Neuronal stem cell (in vitro differentiated cells): ENCODE measurements at regions not wholly inside any gene's neighbourhood (a gene's known extent, or its start where the extent isn't known, plus 50 kb on each side); places are given as distances from the start of the nearest gene placed in this dataset.

Source experiments
- DNase-seq: peaks from one replicate; pipeline ENCODE4 v3.0.0-alpha.2; 2013; ENCODE audit warnings: low spot score
- H2AFZ ChIP-seq: one replicate; pipeline ENCODE4 v1.6.1; 2013; ENCODE audit warnings: mild to moderate bottlenecking, low read length, inconsistent platforms
- H2AK5ac ChIP-seq: 2 replicates; pipeline ENCODE4 v1.6.1; 2013; ENCODE audit warnings: low read depth, mild to moderate bottlenecking, inconsistent platforms, low read length, moderate library complexity, mixed read lengths
- H2BK120ac ChIP-seq: 2 replicates; pipeline ENCODE4 v1.6.1; 2013; ENCODE audit warnings: low read depth, mild to moderate bottlenecking, inconsistent platforms, low read length, moderate library complexity, mixed read lengths
- H2BK12ac ChIP-seq: one replicate; pipeline ENCODE4 v1.6.1; 2013; ENCODE audit warnings: low read length, inconsistent platforms
- H2BK15ac ChIP-seq: 2 replicates; pipeline ENCODE4 v1.6.1; 2013; ENCODE audit warnings: mild to moderate bottlenecking, low read length, inconsistent platforms, mixed read lengths
- H2BK5ac ChIP-seq: one replicate; pipeline ENCODE4 v1.6.1; 2013; ENCODE audit warnings: inconsistent platforms, mild to moderate bottlenecking, low read length, moderate library complexity
- H3K14ac ChIP-seq: one replicate; pipeline ENCODE4 v1.6.1; 2013; ENCODE audit warnings: low read length, inconsistent platforms
- H3K18ac ChIP-seq: 2 replicates; pipeline ENCODE4 v1.6.1; 2013; ENCODE audit warnings: low read length, inconsistent platforms
- H3K23ac ChIP-seq: 2 replicates; pipeline ENCODE4 v1.6.1; 2013; ENCODE audit warnings: low read depth, mild to moderate bottlenecking, mixed read lengths, low read length, inconsistent platforms; ENCODE audit not compliant: poor library complexity
- H3K27ac ChIP-seq: replicated peaks from 3 replicates; pipeline ENCODE4 v1.5.1; 2013; ENCODE audit warnings: low read length, inconsistent platforms
- H3K27me3 ChIP-seq, 3 experiments: 2 replicates each; pipeline ENCODE4 v1.6.1; 2013; ENCODE audit warnings: low read length in 3 of 3, mild to moderate bottlenecking in 2 of 3, inconsistent platforms in 1 of 3, low read depth in 1 of 3, mixed read lengths in 1 of 3, moderate library complexity in 1 of 3; ENCODE audit not compliant: control insufficient read depth in 3 of 3, insufficient read depth in 3 of 3
- H3K36me3 ChIP-seq, 2 donors: replicated peaks in 1 of 2; 2 replicates each; pipeline ENCODE4 v1.6.1; 2013; ENCODE audit warnings: low read length in 2 of 2; ENCODE audit not compliant: control insufficient read depth in 2 of 2, insufficient read depth in 2 of 2
- H3K4ac ChIP-seq: 2 replicates; pipeline ENCODE4 v1.6.1; 2013; ENCODE audit warnings: inconsistent platforms, mild to moderate bottlenecking, low read length, moderate library complexity
- H3K4me1 ChIP-seq, 2 donors: 1 replicate in 1 of 2; 2 replicates in 1 of 2; pipeline ENCODE4 v1.6.1; 2013; ENCODE audit warnings: low read length in 2 of 2, low read depth in 1 of 2; ENCODE audit not compliant: control insufficient read depth in 2 of 2, insufficient read depth in 1 of 2
- H3K4me2 ChIP-seq: one replicate; pipeline ENCODE4 v1.6.1; 2013; ENCODE audit warnings: mild to moderate bottlenecking, low read length, inconsistent platforms; ENCODE audit not compliant: insufficient read depth, poor library complexity, severe bottlenecking
- H3K4me3 ChIP-seq, 2 donors: 2 replicates each; pipeline ENCODE4 v1.5.1; 2013; ENCODE audit warnings: low read length in 2 of 2, mild to moderate bottlenecking in 2 of 2, inconsistent platforms in 1 of 2, moderate library complexity in 1 of 2
- H3K79me1 ChIP-seq: one replicate; pipeline ENCODE4 v1.6.1; 2013; ENCODE audit warnings: low read depth, mild to moderate bottlenecking, inconsistent platforms, low read length, moderate library complexity
- H3K9ac ChIP-seq: one replicate; pipeline ENCODE4 v1.6.1; 2013; ENCODE audit warnings: mild to moderate bottlenecking, low read depth, low read length, inconsistent platforms; ENCODE audit not compliant: poor library complexity
- H3K9me3 ChIP-seq, 2 donors: replicated peaks in 1 of 2; 2 replicates each; pipeline versions ENCODE3 to v1.6.1; 2013; ENCODE audit warnings: low read length in 2 of 2, mild to moderate bottlenecking in 2 of 2, inconsistent platforms in 1 of 2, low read depth in 1 of 2, mixed read lengths in 1 of 2, moderate library complexity in 1 of 2; ENCODE audit not compliant: control insufficient read depth in 2 of 2, insufficient read depth in 1 of 2
- H4K8ac ChIP-seq: one replicate; pipeline ENCODE4 v1.6.1; 2013; ENCODE audit warnings: low read depth, mild to moderate bottlenecking, inconsistent platforms, low read length, moderate library complexity
- H4K91ac ChIP-seq: one replicate; pipeline ENCODE4 v1.6.1; 2013; ENCODE audit warnings: low read length, low read depth, mild to moderate bottlenecking, inconsistent platforms; ENCODE audit not compliant: poor library complexity
- WGBS, 2 donors: extraction: QIAGEN DNeasy Blood & Tissue Kit; methylation state at CpG; one replicate each; pipeline ENCODE4 v1.1.7; 2013; ENCODE audit warnings: missing lambda C conversion rate in 2 of 2, mixed read lengths in 1 of 2; ENCODE audit not compliant: insufficient read length in 2 of 2, insufficient replicate concordance in 1 of 2; ENCODE audit errors: extremely low coverage in 2 of 2; 5-methylcytosine and 5-hydroxymethylcytosine counted together

- H2AFZ ChIP-seq = no peak overlapping the region
Measured at GRCh38 chr5:167665841-167666375, 625.5 kb upstream of the WWC1 start.

GRCh38 chr5:167671176-167671575 lies 620.3 kb upstream of the WWC1 start:
- WGBS, 2 donors = no CpG with 5 or more reads among the region's 4 CpGs
- no peak overlapping the region for H3K18ac ChIP-seq
- H3K4ac ChIP-seq = no peak overlapping the region
- peaks cover 4 to 8% of the 10 kb centered on the region in 2 donors for H3K4me1 ChIP-seq
- H3K27me3 ChIP-seq = no peaks in the 10 kb centered on the region
- H2AFZ ChIP-seq = no peak overlapping the region
- no peak overlapping the region for H4K91ac ChIP-seq
- no peak overlapping the region for H2BK120ac ChIP-seq
- no peak overlapping the region for H2BK15ac ChIP-seq
- no peak overlapping the region for H3K4me2 ChIP-seq
- no peaks in the 10 kb centered on the region for H3K36me3 ChIP-seq
- H2BK5ac ChIP-seq = no peak overlapping the region
- no peak overlapping the region for H3K4me3 ChIP-seq
- H3K14ac ChIP-seq = no peak overlapping the region
- H3K23ac ChIP-seq = no peak overlapping the region
- H2AK5ac ChIP-seq = no peak overlapping the region
- DNase-seq = no peak
- no peak overlapping the region for H2BK12ac ChIP-seq
- no peaks in the 10 kb centered on the region for H3K79me1 ChIP-seq
- no peak overlapping the region for H3K9ac ChIP-seq
- no peak overlapping the region for H4K8ac ChIP-seq
- H3K9me3 ChIP-seq = no peaks in the 10 kb centered on the region
- no peak overlapping the region for H3K27ac ChIP-seq

More at GRCh38 chr5:167665841-167666375, 625.5 kb upstream of the WWC1 start:
- Histone ChIP-seq H3K4ac (no peak overlapping the region), H3K9me3 (no peaks in the 10 kb centered on the region), H3K27ac (no peak overlapping the region), H3K14ac (no peak overlapping the region), H2BK15ac (no peak overlapping the region), H2BK12ac (no peak overlapping the region), H3K4me2 (no peak overlapping the region), H3K4me3 (no peak overlapping the region), H2BK120ac (no peak overlapping the region), H2AK5ac (no peak overlapping the region), H4K91ac (no peak overlapping the region), H3K4me1 (peaks cover 2 to 5% of the 10 kb centered on the region in 2 donors), H2BK5ac (no peak overlapping the region), H3K18ac (no peak overlapping the region), H4K8ac (no peak overlapping the region), H3K23ac (no peak overlapping the region), H3K9ac (no peak overlapping the region), H3K79me1 (no peaks in the 10 kb centered on the region), H3K36me3 (no peaks in the 10 kb centered on the region), H3K27me3 (no peaks in the 10 kb centered on the region)
- WGBS, 2 donors = no CpG with 5 or more reads among the region's 5 CpGs
- no peak for DNase-seq

- Histone ChIP-seq H3K79me1 (no peaks in the 10 kb centered on the region), H3K23ac (no peak overlapping the region), H3K14ac (no peak overlapping the region), H3K4me3 (no peak overlapping the region), H2BK15ac (no peak overlapping the region), H2AFZ (no peak overlapping the region), H4K8ac (no peak overlapping the region), H3K18ac (no peak overlapping the region), H3K4me2 (no peak overlapping the region), H3K27ac (no peak overlapping the region), H3K4ac (no peak overlapping the region), H3K4me1 (peaks cover 4 to 8% of the 10 kb centered on the region in 2 donors), H3K9me3 (peaks cover 0 to 9% of the 10 kb centered on the region in 2 donors), H2AK5ac (no peak overlapping the region), H2BK5ac (no peak overlapping the region), H3K27me3 (no peaks in the 10 kb centered on the region), H3K36me3 (no peaks in the 10 kb centered on the region), H4K91ac (no peak overlapping the region), H2BK120ac (no peak overlapping the region), H3K9ac (no peak overlapping the region), H2BK12ac (no peak overlapping the region)
- no peak for DNase-seq
- no CpG with 5 or more reads among the region's 2 CpGs for WGBS, 2 donors
Measured at GRCh38 chr5:167673942-167674341, 617.5 kb upstream of the WWC1 start.

- no peak for DNase-seq
- no peak overlapping the region for H3K9ac ChIP-seq
- no peak overlapping the region for H3K4ac ChIP-seq
- no CpG with 5 or more reads among the region's 3 CpGs for WGBS, 2 donors
- no peak overlapping the region for H2BK12ac ChIP-seq
- H3K4me2 ChIP-seq = no peak overlapping the region
- no peak overlapping the region for H2BK120ac ChIP-seq
- no peak overlapping the region for H3K4me3 ChIP-seq
- H3K36me3 ChIP-seq = no peaks in the 10 kb centered on the region
- no peak overlapping the region for H2AFZ ChIP-seq
- peaks cover 1 to 7% of the 10 kb centered on the region in 2 donors for H3K4me1 ChIP-seq
- H3K18ac ChIP-seq = no peak overlapping the region
- H2BK5ac ChIP-seq = no peak overlapping the region
- no peak overlapping the region for H4K91ac ChIP-seq
- H3K79me1 ChIP-seq = no peaks in the 10 kb centered on the region
- H3K23ac ChIP-seq = no peak overlapping the region
- no peak overlapping the region for H4K8ac ChIP-seq
- H3K9me3 ChIP-seq = peaks cover 2 to 16% of the 10 kb centered on the region in 2 donors
- H2AK5ac ChIP-seq = no peak overlapping the region
- H3K27ac ChIP-seq = no peak overlapping the region
- no peak overlapping the region for H2BK15ac ChIP-seq
- no peak overlapping the region for H3K14ac ChIP-seq
- no peaks in the 10 kb centered on the region for H3K27me3 ChIP-seq
Measured at GRCh38 chr5:167678481-167678880, 613.0 kb upstream of the WWC1 start.
